Fibroblast of the aortic adventitia (primary cell): ENCODE measurements at regions not wholly inside any gene's neighbourhood (a gene's known extent, or its start where the extent isn't known, plus 50 kb on each side); places are given as distances from the start of the nearest gene placed in this dataset.

ENCODE experiments used
- DNase-seq: peaks from one replicate; pipeline ENCODE4 v3.0.0-alpha.2; 2010; ENCODE audit warnings: low read depth
- H3K4me3 ChIP-seq: 2 replicates; pipeline ENCODE4 v1.5.1; 2011; ENCODE audit warnings: low read depth, mild to moderate bottlenecking, control low read depth, low read length, moderate library complexity
- CTCF ChIP-seq: IDR thresholded peaks from 2 replicates; pipeline ENCODE4 v1.5.1; 2011; ENCODE audit warnings: mild to moderate bottlenecking, low read length, control low read depth, inconsistent platforms; ENCODE audit not compliant: insufficient read depth

GRCh38 chrX:21168401-21169160 is 205.6 kb upstream of the CNKSR2 start:
- no peak for TF ChIP-seq CTCF
- no peak overlapping the region for H3K4me3 ChIP-seq
- DNase-seq = no peak

DNA sequence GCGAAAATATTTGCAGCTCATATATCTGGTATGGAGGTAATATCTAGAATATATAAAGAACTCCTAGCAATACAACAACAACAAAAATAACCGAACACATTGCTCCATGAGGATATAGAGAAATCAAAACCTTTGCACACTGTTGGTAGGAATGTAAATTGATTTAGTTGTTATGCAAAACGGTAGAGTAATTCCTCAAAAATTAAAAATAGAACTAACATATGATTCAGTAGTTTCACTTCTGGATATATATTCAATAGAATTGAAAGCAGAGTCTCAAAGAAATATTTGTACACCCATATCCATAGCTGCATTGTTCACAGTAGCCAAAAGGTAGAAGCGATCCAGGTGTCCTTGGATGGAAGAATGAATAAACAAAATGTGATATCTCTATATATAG is 203.0 kb upstream of the CNKSR2 start:
- DNase-seq = no peak

DNA sequence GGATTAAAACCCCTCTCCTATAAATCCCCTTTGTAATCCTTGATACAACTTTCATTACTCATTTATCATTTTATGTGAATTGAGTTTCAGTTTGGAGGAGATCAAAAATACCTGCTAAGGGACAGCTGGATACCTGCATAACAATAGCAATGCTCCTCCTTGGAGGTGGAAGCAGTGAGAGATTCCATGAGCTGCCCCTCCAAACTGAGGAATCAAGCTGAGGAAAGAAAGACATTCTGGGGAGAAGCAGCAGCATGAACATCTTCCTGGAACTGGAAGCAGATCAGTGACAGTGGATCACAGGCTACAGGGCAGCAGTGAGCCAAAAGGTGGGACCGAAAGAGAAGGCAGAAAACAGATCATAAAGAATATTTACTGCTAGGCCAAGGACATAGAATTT is 199.8 kb upstream of the CNKSR2 start:
- DNase-seq = no peak
- TF ChIP-seq CTCF = no peak
- H3K4me3 ChIP-seq = no peak overlapping the region

More for the DNA sequence above, 203.0 kb upstream of the CNKSR2 start:
- H3K4me3 ChIP-seq = no peak overlapping the region
- no peak for TF ChIP-seq CTCF

GRCh38 chrX:21176921-21177571 is 197.2 kb upstream of the CNKSR2 start:
- no peak for DNase-seq
- no peak for TF ChIP-seq CTCF
- H3K4me3 ChIP-seq = no peak overlapping the region

DNA sequence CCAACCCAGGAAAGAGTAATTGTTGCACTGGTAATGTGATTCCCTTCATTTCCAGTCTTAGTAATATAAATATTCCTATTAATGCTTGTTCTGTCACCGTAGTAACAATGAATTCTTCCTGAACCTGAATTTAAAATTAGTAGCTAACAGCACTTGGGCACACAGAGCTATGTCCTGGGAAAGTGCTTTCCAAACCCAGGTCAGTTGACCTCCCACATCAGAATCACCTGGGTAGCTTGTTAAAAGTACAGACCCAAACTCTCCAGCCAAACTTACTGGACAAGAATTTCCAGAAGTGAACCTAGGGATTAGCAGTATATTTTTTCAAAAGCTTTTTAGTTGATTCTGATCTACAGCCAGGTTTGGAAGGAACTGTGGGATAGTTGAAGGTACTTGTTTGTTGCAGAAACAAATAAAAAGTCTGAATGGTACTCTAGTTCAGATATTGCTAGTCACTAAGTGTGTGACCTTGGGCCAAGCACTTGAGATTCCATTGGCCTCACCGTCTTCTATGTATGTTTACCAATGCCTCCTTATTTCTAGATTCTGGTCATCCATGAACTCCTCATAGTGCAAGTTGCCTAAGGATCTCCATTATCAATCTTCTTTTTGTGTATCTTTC is 192.9 kb upstream of the CNKSR2 start:
- no peak for TF ChIP-seq CTCF
- DNase-seq = no peak
- no peak overlapping the region for H3K4me3 ChIP-seq

- TF ChIP-seq CTCF = no peak
- no peak for DNase-seq
- H3K4me3 ChIP-seq = no peak overlapping the region
Measured at GRCh38 chrX:21193196-21193595, 181.0 kb upstream of the CNKSR2 start.
